CD4-positive, alpha-beta memory T cell (primary cell): ENCODE measurements at regions not wholly inside any gene's neighbourhood (a gene's known extent, or its start where the extent isn't known, plus 50 kb on each side); places are given as distances from the start of the nearest gene placed in this dataset.
"Not testable (repeated sequence)": the region's sequence is repeated elsewhere in the genome, so short reads cannot be mapped to it uniquely, and the experiment has no call there.

ENCODE experiments used
- CTCF ChIA-PET: fragments of 350-600 bp; sonication (Branson Sonifier 250); formaldehyde crosslinking; loops from one replicate; lab custom pipeline; 2021; ENCODE audit warnings: inconsistent platforms; ENCODE audit not compliant: partially characterized antibody; lab: Charles Lee
- POLR2A ChIA-PET: fragments of 350-600 bp; sonication (Branson Sonifier 250); formaldehyde crosslinking; loops from one replicate; lab custom pipeline; 2021; ENCODE audit not compliant: partially characterized antibody; lab: Charles Lee
- DNase-seq, 5 donors: peaks; one replicate each; pipeline versions ENCODE4 v3.0.0 to v3.0.0-alpha.2; 2020 to 2022; ENCODE audit warnings: mixed read lengths in 1 of 5
- H3K27ac ChIP-seq: one replicate; pipeline ENCODE4 v1.7.0; 2013; ENCODE audit warnings: low read depth, low read length
- H3K27me3 ChIP-seq: 2 replicates; pipeline ENCODE4 v1.7.0; 2013; ENCODE audit warnings: mild to moderate bottlenecking, low read length, moderate library complexity; ENCODE audit not compliant: insufficient read depth
- H3K36me3 ChIP-seq: 2 replicates; pipeline ENCODE4 v1.7.0; 2013; ENCODE audit warnings: mild to moderate bottlenecking, low read length, moderate library complexity; ENCODE audit not compliant: insufficient read depth
- H3K4me1 ChIP-seq: 2 replicates; pipeline ENCODE4 v1.7.0; 2013; ENCODE audit warnings: mild to moderate bottlenecking, low read length, moderate library complexity; ENCODE audit not compliant: insufficient read depth
- H3K4me3 ChIP-seq, 2 donors: one replicate each; pipeline ENCODE4 v1.7.0; 2013; ENCODE audit warnings: low read length in 2 of 2, mild to moderate bottlenecking in 1 of 2
- H3K9me3 ChIP-seq, 2 donors: one replicate each; pipeline ENCODE4 v1.7.0; 2013; ENCODE audit warnings: low read length in 2 of 2, control low read depth in 1 of 2; ENCODE audit not compliant: control insufficient read depth in 1 of 2
- H3K27ac Mint-ChIP-seq, 7 donors: one replicate each; pipeline ENCODE4 v1.8.0; 2020 to 2021; ENCODE audit warnings: mixed read lengths in 7 of 7, mild to moderate bottlenecking in 6 of 7, inconsistent platforms in 3 of 7, moderate library complexity in 3 of 7
- H3K27me3 Mint-ChIP-seq, 2 donors: one replicate each; pipeline ENCODE4 v1.8.0; 2020 to 2021; ENCODE audit warnings: mixed read lengths in 2 of 2
- H3K36me3 Mint-ChIP-seq, 2 donors: one replicate each; pipeline ENCODE4 v1.8.0; 2020 to 2021; ENCODE audit warnings: mixed read lengths in 2 of 2, inconsistent platforms in 1 of 2, mild to moderate bottlenecking in 1 of 2
- H3K4me1 Mint-ChIP-seq, 4 donors: one replicate each; pipeline ENCODE4 v1.8.0; 2020 to 2021; ENCODE audit warnings: mixed read lengths in 4 of 4, mild to moderate bottlenecking in 1 of 4
- H3K4me3 Mint-ChIP-seq, 8 donors: one replicate each; pipeline ENCODE4 v1.8.0; 2020 to 2021; ENCODE audit warnings: mixed read lengths in 8 of 8, mild to moderate bottlenecking in 7 of 8, moderate library complexity in 6 of 8, inconsistent platforms in 3 of 8
- H3K9me3 Mint-ChIP-seq, 8 donors: one replicate each; pipeline ENCODE4 v1.8.0; 2020 to 2021; ENCODE audit warnings: mixed read lengths in 8 of 8, mild to moderate bottlenecking in 5 of 8, inconsistent platforms in 3 of 8, moderate library complexity in 1 of 8
- intact Hi-C: fragments of 100-400 bp; cut with micrococcal nuclease; formaldehyde crosslinking; loops from one replicate; pipeline ENCODE4 v1.15.1; 2023

- no peaks in the 10 kb centered on the region for H3K36me3 Mint-ChIP-seq
Observed at GRCh38 chr1:106393046-106393445, 663.4 kb upstream of the PRMT6 start.

GRCh38 chr1:106396020-106396419, 660.5 kb upstream of the PRMT6 start:
- ChIA-PET CTCF (no interaction called here), POLR2A (no interaction called here)
- Mint-ChIP-seq H3K36me3 (no peaks in the 10 kb centered on the region), H3K27ac (no peak overlapping the region), H3K4me3 (no peak overlapping the region), H3K4me1 (no peaks in the 10 kb centered on the region), H3K9me3 (peaks cover 0 to 18% (median 6%) of the 10 kb centered on the region in 8 donors), H3K27me3 (no peaks in the 10 kb centered on the region)
- Histone ChIP-seq H3K27ac (no peak overlapping the region), H3K4me1 (no peaks in the 10 kb centered on the region), H3K4me3 (no peak overlapping the region), H3K9me3 (no peaks in the 10 kb centered on the region), H3K27me3 (no peaks in the 10 kb centered on the region), H3K36me3 (no peaks in the 10 kb centered on the region)
- intact Hi-C loops, result no loop called here
- DNase-seq, result no peak

More at GRCh38 chr1:106393046-106393445, 663.4 kb upstream of the PRMT6 start:
- Mint-ChIP-seq H3K4me1 (no peaks in the 10 kb centered on the region), H3K9me3 (peaks cover 0 to 20% (median 11%) of the 10 kb centered on the region in 8 donors), H3K27me3 (no peaks in the 10 kb centered on the region), H3K4me3 (no peak overlapping the region), H3K27ac (no peak overlapping the region)
- intact Hi-C loops, result no loop called here
- CTCF ChIA-PET, result no interaction called here
- POLR2A ChIA-PET, result no interaction called here
- Histone ChIP-seq H3K4me1 (no peaks in the 10 kb centered on the region), H3K27me3 (no peaks in the 10 kb centered on the region), H3K36me3 (no peaks in the 10 kb centered on the region), H3K4me3 (no peak overlapping the region), H3K27ac (no peak overlapping the region), H3K9me3 (no peaks in the 10 kb centered on the region)
- no peak for DNase-seq

DNA sequence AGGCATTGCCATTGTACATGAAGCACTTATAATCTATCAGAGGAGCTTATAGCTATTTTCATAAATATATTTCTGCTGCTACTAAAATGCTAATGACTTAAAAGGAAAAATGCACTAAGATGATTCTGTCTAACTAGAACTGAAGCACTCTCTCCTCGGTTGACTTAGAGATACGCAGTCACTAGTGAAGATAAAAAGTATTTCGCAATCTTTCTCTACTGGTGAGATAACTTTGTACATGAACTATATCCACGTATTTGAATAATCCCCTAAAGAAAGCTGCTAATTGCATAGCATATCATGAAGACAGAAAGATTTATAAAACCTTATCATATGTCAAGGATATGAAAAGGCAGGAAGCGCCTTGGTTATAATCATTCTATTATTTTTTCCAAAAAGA, 658.1 kb upstream of the PRMT6 start:
- no peaks in the 10 kb centered on the region for H3K36me3 ChIP-seq
- H3K9me3 Mint-ChIP-seq, result peaks cover 4 to 16% (median 5%) of the 10 kb centered on the region in 8 donors
- ChIA-PET CTCF (no interaction called here), POLR2A (no interaction called here)
- no peak overlapping the region for H3K27ac ChIP-seq
- H3K9me3 ChIP-seq, result no peaks in the 10 kb centered on the region
- H3K27me3 ChIP-seq, result no peaks in the 10 kb centered on the region
- DNase-seq, result no peak
- no peak overlapping the region for H3K27ac Mint-ChIP-seq
- H3K4me3 ChIP-seq, result no peak overlapping the region
- no peaks in the 10 kb centered on the region for H3K27me3 Mint-ChIP-seq
- no peaks in the 10 kb centered on the region for H3K36me3 Mint-ChIP-seq
- H3K4me1 ChIP-seq, result no peaks in the 10 kb centered on the region
- H3K4me1 Mint-ChIP-seq, result no peaks in the 10 kb centered on the region
- H3K4me3 Mint-ChIP-seq, result no peak overlapping the region
- intact Hi-C loops, result no loop called here

DNA sequence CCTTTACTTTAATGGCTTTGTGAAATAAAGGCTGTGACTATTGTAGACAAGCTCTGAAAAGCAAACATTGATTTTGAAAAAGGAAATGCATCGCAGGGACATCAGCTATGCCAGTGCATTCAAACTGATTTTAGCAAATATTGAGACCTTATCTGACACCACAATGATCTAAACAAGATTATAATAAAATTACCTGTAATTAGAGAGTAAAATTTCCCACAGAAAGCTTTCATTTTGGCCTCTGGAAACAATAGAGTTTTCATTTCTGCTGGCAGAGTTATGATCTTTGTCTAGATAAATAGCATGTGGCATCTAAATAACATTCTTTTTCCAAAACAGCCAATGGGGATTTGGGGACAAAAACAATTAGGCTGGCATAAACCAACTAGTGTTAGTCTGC, 650.4 kb upstream of the PRMT6 start:
- Mint-ChIP-seq H3K4me1 (no peaks in the 10 kb centered on the region), H3K36me3 (no peaks in the 10 kb centered on the region), H3K9me3 (peaks cover 0 to 6% (median 3%) of the 10 kb centered on the region in 8 donors), H3K4me3 (no peak overlapping the region), H3K27me3 (no peaks in the 10 kb centered on the region), H3K27ac (no peak overlapping the region)
- no peak overlapping the region for H3K27ac ChIP-seq
- H3K4me1 ChIP-seq, result no peaks in the 10 kb centered on the region
- CTCF ChIA-PET, result no interaction called here
- no peaks in the 10 kb centered on the region for H3K9me3 ChIP-seq
- no peaks in the 10 kb centered on the region for H3K27me3 ChIP-seq
- no peak overlapping the region for H3K4me3 ChIP-seq
- POLR2A ChIA-PET, result no interaction called here
- intact Hi-C loops, result no loop called here
- H3K36me3 ChIP-seq, result no peaks in the 10 kb centered on the region
- no peak for DNase-seq

- peaks cover 0 to 16% (median 6%) of the 10 kb centered on the region in 8 donors for H3K9me3 Mint-ChIP-seq
- DNase-seq, H3K36me3 Mint-ChIP-seq, POLR2A ChIA-PET, H3K4me1 Mint-ChIP-seq, H3K27me3 Mint-ChIP-seq, CTCF ChIA-PET, H3K27ac Mint-ChIP-seq, intact Hi-C loops, H3K4me1 ChIP-seq, H3K4me3 Mint-ChIP-seq, H3K27ac ChIP-seq, H3K4me3 ChIP-seq, H3K9me3 ChIP-seq, H3K27me3 ChIP-seq, H3K36me3 ChIP-seq: not testable (repeated sequence)
Observed at GRCh38 chr1:106412321-106412720, 644.2 kb upstream of the PRMT6 start.

- POLR2A ChIA-PET, result no interaction called here
- Histone ChIP-seq H3K36me3 (no peaks in the 10 kb centered on the region), H3K27me3 (no peaks in the 10 kb centered on the region), H3K27ac (no peak overlapping the region), H3K4me1 (no peaks in the 10 kb centered on the region), H3K9me3 (no peaks in the 10 kb centered on the region), H3K4me3 (no peak overlapping the region)
- CTCF ChIA-PET, result no interaction called here
- DNase-seq, result no peak
- peaks cover 0 to 24% (median 11%) of the 10 kb centered on the region in 8 donors for H3K9me3 Mint-ChIP-seq
- no peak overlapping the region for H3K27ac Mint-ChIP-seq
- intact Hi-C loops, result no loop called here
- H3K36me3 Mint-ChIP-seq, result no peaks in the 10 kb centered on the region
- no peaks in the 10 kb centered on the region for H3K4me1 Mint-ChIP-seq
- no peak overlapping the region for H3K4me3 Mint-ChIP-seq
- no peaks in the 10 kb centered on the region for H3K27me3 Mint-ChIP-seq
Observed at GRCh38 chr1:106435269-106435668, 621.2 kb upstream of the PRMT6 start.

- Mint-ChIP-seq H3K27me3 (no peaks in the 10 kb centered on the region), H3K9me3 (peaks cover 0 to 26% (median 8%) of the 10 kb centered on the region in 8 donors), H3K36me3 (no peaks in the 10 kb centered on the region), H3K27ac (no peak overlapping the region), H3K4me3 (no peak overlapping the region), H3K4me1 (no peaks in the 10 kb centered on the region)
- Histone ChIP-seq H3K36me3 (no peaks in the 10 kb centered on the region), H3K4me1 (no peaks in the 10 kb centered on the region), H3K27ac (no peak overlapping the region), H3K27me3 (no peaks in the 10 kb centered on the region), H3K9me3 (no peaks in the 10 kb centered on the region), H3K4me3 (no peak overlapping the region)
- intact Hi-C loops, result no loop called here
- DNase-seq, result no peak
- CTCF ChIA-PET, result no interaction called here
- POLR2A ChIA-PET, result no interaction called here
Observed at GRCh38 chr1:106439475-106439874, 617.0 kb upstream of the PRMT6 start.

- Histone ChIP-seq H3K36me3 (no peaks in the 10 kb centered on the region), H3K27me3 (no peaks in the 10 kb centered on the region), H3K4me3 (no peak overlapping the region), H3K27ac (no peak overlapping the region), H3K4me1 (no peaks in the 10 kb centered on the region), H3K9me3 (no peaks in the 10 kb centered on the region)
- intact Hi-C loops, result no loop called here
- Mint-ChIP-seq H3K9me3 (peaks cover 0 to 13% (median 2%) of the 10 kb centered on the region in 8 donors), H3K27ac (no peak overlapping the region), H3K27me3 (no peaks in the 10 kb centered on the region), H3K4me1 (no peaks in the 10 kb centered on the region), H3K36me3 (no peaks in the 10 kb centered on the region), H3K4me3 (no peak overlapping the region)
- no peak for DNase-seq
- POLR2A ChIA-PET, result no interaction called here
- CTCF ChIA-PET, result no interaction called here
Observed at GRCh38 chr1:106447466-106447865, 609.0 kb upstream of the PRMT6 start.
